Amniotic epithelial cell (primary cell): ENCODE measurements at regions not wholly inside any gene's neighbourhood (a gene's known extent, or its start where the extent isn't known, plus 50 kb on each side); places are given as distances from the start of the nearest gene placed in this dataset.
A peak's percentile ranks its signal among the peaks of the same experiment; 100 is the strongest.
"Not testable (repeated sequence)": the region's sequence is repeated elsewhere in the genome, so short reads cannot be mapped to it uniquely, and the experiment has no call there.

Experiments used
- DNase-seq: peaks from one replicate; pipeline ENCODE4 v3.0.0-alpha.2; 2010; ENCODE audit warnings: low read depth

DNA sequence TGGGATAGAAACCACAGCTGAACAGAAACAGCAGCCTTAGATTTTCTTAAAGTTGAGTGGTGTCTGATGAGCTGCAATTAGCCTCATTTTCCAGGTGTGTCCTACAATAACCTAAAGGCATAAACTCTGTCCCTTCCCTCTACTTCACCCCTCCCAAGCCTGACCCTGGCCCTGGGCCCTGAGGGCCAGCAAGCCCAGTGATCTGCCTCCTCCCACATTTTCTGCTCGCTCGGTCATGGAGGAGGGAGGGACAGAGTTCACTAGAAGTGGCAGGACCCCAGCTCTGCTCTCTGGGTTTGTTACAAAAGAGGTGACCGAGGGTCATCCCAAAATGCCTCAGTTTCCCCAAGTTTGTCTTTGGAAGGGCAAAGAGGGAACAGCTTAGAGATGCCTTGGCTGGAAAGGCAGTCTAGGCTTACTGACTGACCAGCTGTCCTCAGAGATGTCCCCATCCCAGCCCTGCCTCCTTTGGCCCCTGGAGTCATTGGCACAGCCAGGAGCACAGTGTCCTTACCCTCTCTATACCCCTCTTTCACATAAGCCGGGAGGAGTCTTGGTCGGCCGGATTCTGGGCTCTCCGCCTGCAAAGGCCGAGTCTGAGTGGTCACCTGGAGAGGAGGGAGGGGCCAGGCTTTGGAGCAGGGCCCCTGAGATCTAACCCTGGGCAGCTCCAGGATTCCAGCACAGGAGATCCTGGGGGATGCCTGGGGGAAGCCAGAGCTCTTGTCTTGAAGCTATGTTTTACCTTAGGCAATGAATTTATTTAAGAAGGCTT, 172.7 kb downstream of the PTPRU start:
- DNase-seq, result no peak

DNA sequence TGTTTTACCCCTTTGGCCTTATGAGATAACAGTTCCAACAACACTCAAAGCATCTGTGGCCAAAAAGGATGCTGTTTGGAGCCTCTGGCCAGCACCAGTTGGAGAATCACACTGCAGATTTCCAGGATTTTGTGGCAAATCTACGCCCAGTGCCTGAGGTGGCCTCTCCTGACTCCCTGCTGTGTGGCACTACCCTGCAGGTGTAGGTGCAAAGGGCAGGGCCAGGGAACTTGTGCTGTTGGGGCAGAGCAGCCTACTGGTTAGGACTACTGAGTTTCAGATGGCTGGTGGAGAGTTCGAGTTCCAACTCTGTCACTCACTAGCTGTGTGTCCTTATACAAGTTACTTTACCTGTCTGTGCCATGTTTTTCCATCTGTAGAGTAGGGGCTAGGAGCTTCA, 170.5 kb downstream of the PTPRU start:
- DNase-seq, result no peak

DNA sequence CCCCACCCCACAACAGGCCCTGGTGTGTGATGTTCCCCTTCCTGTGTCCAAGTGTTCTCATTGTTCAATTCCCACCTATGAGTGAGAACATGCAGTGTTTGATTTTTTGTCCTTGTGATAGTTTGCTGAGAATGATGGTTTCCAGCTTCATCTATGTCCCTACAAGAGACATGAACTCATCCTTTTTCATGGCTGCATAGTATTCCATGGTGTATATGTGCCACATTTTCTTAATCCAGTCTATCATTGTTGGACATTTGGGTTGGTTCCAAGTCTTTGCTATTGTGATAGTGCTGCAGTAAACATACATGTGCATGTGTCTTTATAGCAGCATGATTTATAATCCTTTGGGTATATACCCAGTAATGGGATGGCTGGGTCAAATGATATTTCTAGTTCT, 163.9 kb downstream of the PTPRU start:
- DNase-seq, result not testable (repeated sequence)

DNA sequence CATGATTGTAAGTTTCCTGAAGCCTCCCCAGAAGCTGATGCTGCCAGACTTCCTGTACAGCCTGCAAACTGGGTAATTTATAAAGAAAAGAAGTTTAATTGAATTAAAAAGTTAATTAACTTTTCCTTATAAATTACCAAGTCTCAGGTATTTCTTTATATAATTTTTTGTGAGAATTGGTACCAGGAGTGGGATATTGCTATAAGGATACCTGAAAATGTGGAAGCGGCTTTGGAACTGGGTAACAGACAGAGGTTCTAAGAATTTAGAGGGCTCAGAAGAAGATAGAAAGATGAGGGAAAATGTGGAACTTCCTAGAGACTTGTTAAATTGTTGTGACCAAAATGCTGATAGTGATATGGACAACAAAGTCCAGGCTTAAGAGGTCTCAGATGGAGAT, 163.1 kb downstream of the PTPRU start:
- no peak for DNase-seq

DNA sequence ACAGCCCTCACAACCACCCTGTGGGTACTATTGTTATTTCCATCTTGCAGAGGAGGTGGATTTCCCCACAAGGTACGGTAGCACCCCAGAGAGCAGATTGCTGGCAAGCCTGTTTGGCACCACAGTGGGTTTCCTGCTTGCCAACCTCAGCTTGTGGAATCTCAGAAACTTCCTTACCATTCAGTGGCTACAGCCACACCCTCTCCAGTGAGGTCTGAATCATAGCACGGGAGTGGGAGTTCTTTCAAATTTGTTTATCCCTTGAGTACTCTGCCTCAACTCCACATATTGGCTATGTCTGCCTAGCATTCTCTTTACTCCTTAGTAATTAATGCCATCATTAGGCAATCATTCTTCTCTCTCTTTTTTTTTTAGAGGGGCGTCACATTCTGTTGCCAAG, 162.1 kb downstream of the PTPRU start:
- DNase-seq, result peak; percentile 24

DNA sequence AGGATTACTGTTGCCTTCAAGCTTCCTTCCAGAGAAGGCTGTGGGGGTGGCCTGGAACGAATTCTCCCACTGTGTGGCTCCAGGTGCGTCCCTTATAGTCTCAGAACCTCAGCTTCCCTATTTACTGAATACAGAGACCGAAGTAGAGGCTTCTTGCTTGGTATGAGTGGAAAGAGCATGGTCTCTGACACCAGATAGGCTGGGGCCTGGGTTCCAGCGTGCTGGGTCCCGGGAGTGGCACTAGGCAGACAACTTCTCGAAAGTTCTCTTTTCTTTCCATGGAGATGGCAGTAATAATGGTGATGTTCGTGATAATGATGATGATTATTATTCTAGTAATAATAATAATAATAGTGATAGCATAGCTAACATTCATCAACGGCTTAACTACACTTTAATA, 161.7 kb downstream of the PTPRU start:
- no peak for DNase-seq

DNA sequence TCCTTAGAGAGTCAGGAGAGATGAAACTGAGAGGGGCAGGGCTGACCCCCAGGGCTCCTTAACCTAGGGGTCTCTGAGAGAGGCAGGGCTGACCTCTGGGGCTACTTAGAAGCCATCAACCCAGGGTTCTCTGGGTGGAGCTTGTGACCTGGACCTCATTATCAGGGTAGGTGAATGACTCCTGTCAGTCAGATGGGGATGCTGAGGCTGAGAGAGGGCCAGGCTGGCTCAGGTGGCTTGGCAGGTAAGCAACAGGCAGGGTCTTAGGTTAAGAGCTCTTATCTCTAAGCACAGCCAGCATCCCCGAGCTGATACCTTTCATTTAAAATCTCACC, 160.9 kb downstream of the PTPRU start:
- DNase-seq, result no peak

DNA sequence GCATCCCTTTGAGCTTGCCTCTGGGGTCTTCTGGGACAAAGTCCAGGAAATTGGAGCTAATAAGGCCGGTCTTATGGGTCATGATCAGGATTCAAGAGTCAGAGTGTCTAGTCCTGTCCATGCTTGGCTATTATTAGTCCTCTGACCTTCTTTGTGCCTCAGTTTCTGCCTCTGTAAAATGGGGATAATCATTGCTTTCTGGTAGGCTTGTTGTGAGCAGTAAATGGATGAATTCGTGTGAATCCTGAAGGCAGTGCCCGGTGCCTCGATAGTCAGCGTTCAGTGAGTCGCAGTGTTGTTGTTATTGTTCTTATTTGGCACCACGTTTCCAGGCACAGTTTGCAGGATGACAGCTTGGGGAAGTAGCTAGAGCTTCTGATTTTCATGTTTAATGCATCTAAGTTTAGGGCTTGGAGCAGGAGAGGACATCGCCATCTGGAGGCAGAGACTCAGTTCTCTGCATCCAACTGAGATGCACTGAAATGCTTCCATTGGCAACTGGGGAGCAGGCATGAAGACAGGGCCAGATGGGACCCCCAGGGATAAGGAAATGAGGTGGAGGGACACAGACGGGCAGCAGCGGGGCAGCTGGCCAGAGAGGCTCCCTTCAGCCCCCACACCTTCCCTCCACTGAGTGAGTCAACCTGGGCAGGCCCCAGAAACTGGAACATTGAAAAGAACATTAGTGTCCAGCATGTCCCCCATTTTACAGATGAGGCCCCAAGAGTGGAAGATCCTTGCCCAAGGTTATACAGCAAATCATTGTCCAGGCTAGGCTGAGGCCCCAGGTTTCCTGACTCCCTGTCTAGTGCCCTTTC, 160.3 kb downstream of the PTPRU start:
- no peak for DNase-seq

DNA sequence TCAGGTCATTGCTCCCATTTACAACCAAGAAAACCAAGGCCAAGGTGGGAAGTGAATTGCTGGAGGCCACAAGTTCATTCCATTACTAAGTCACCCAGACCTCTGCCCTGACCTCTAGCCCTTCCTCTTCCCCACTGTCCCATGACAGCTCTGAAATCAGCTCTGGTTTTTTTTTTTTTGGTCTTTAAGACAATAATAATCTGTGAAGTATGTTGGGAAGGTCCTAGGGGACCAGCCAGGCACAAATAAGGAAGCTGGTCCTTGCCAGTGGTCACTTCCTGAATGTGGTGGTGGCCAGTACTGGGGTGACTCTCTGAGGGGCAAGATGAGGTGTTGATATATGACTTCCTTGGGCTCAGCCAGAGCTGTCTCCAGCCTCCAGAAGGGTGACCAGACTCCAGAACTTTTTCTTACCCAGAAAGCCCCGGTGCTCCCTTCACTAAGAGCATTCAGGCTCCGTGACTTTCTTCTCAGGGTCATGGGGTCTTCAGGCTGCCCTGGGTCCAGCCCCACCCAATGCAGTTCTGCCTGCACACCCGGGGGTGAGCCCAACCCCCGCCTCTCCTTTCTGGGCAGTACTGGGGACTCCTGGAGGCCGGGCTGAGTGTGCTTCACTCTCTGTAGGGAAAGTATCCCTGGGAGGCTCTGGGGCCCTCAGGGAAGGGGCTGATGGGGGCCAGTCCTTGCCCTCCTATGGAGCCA, 159.6 kb downstream of the PTPRU start:
- DNase-seq, result no peak

DNA sequence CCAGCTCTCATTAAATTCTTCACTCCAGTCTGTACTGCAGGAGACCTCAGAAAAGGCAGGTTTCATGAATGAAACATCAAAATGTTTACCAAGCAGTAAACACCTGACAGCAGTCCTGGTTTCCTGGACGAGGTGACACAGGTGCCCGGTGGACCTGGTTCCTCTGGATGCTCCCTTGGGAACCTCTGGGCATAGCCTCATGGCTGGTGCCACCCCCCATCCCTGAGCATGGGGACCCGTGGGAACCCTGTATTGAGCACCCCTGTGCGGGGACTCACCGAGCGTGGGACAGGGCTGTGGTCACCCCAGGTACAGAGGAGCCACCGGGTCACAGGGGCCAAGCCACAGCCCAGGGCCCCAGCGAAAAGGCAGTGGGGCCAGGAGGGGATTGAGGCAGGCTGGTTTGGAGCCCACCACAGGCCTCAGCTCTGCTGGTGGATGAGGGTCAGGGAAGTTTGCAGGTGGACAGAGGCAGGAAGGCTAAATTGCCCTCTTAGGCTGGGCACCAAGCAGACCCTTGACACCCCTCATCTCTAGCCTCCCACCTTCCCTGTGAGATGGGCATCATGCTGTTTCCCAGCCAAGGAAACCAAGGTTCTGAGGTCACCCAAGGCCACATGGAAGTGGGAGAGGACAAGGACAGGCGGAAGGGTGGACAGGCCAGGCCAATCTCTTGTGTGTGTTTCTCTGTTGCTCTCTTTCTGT, 158.4 kb downstream of the PTPRU start:
- DNase-seq, result no peak

DNA sequence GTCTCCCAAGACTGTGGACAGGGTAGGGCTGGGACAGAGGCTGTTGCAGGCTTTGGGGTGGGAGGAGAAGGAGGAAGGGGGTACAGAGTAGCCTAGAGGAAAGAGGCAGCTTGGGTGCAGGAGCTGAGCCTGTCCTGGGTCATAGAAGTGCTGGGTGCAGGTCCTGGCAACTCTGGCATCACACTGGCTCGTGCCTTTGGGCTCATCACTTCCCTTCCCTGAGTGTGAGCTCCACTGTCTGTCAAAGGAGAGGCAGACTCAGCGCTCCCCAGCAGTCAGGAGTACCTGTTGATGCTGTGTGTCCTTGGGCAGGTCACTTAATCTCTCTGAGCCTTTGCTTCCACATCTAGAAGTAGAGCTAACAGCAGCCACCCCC, 157.1 kb downstream of the PTPRU start:
- DNase-seq, result no peak

DNA sequence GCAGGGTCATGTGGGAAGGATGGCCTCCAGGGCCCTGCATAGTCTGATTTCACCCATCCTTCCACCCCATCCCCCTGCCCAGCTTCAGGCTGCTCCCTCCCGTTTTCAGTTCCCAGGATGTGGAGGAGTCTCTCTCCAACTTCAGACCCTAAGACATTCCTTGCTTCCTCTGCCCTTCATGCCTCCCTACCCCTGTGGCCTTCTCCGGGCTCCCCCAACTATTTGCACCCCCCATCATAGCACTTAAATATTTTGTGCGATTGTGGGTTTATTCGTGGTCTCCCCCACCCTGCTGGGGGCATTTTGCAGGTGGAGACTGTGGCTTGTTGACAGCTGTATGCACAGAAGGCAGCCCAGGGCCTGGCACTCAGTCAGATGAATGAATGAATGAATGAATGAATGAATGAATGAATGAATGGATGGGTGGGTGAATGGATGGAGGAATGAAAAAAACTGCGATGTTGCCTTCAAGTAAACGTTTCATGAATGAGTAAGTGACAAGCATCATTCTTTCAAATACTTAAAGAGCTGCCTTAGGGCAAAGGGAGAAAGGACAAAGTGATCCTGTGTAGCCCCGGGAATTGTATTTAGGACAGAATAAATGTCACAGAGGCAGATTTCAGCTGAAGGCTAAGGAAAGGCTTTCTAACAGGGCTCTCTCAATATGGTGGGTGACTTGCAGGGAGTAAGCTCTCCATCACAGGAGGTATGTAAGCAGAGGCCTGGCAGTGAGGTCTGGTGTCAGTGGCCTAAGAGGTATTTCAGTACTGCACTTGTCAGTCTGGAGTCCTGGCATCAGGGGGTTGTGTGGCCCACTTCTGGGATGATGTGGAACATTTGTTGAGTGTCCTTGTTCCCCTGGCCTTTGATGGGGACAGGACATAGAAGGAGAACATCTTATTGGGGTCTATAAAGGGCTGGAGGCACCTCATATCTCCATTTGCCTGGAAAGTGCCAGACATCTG, 156.4 kb downstream of the PTPRU start:
- no peak for DNase-seq

DNA sequence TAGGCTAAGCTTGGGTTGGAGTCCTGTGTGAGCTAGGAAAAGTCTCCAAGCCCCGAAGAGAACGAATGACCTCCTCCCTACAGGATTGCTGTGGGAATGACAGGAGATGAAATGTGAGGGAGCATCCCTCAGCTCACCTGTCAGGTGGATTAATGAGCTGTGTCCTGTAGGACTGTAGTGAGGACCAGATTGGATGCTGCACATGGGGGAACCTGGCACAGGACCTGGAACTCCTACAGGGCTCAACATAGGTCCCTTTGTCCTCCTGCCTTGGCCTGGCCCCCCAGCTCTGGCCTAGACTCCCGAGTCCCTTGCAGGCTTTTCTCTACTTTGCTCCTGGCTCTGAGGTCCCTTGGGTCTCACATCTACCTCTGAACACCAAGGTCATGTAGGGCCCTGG, 155.7 kb downstream of the PTPRU start:
- no peak for DNase-seq

DNA sequence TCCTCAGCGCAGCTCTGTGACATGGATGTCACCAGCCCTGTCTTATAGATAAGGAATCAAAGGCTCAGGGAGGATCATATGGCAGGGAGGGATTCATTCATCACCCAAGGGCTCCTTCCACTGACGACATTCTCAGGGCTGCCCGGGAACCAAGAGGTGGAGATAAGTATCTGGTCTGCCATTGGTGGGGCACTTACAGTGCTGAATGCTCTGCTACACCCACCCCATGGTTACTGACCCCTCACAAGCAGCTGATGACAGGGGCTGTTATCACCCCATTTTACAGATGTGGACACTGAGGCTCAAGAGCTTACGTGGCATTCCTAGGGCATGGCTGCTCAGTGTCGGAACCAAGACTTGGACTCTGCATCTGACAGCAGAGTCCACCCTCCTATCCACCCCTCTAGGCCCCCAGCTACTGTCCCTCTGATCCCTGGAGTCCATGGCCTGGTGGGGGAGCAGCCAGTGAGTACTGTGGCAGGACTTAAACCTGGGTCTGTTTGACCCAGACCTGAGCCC, 155.1 kb downstream of the PTPRU start:
- DNase-seq, result no peak

DNA sequence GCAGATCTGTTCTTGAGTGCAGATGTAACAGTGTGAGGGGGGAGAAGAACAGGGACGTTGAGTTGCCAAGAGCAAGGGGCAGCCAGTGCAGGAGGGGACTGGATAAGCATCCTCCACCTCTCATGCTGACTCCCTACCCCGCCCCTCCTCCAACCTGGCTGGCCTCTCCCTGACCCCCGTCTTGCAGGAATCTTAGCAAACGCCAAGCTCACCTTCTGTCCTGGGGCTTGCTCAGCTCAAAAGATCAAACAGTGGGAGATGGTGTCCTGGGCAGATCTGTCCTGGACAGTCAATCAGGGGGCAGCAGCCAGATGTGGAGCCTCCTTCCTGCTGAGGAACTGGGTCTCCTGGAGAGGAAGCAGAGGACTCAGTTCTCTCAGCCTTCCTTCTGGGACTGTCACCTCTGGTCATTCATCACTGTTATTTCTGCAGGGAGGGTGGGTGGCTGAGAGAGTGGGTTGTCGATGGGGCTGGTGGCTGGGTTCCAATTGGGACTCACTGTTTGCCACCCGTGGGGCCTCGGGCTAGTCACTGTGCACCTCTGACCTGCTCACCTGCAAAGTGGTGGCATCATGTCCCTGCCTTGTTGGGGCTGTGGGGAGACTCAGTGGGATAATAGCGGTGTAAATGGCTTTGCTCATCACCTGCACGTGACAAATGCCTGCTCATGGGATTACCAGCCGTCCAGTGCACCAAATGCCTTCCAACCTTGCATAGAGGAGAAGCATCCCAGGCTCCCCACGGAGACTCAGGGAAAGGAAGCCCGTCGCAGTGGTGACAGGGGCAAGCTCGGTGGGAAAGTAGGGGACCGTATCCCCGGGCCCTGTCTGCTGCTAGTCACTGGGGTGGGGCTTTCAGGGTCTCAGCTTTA, 154.4 kb downstream of the PTPRU start:
- DNase-seq, result no peak

DNA sequence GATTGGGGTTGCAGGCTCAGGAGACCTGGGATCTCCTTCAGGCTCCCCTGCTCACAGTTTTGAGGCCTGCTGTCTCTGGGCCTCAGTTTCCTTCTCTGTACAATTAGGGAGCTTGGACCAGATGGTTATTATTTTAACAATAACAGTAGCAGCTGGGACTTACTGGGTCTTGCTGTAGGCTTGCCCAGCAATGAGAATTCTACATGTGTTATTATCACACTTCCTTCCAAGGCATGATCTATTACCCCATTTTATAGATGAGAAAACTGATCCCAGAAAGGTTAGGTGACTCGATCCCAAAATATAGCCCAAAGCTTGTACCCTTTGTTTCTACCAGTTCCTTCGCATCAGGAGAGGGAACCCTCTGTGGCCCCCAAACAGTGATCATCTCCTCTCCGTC, 153.8 kb downstream of the PTPRU start:
- no peak for DNase-seq

DNA sequence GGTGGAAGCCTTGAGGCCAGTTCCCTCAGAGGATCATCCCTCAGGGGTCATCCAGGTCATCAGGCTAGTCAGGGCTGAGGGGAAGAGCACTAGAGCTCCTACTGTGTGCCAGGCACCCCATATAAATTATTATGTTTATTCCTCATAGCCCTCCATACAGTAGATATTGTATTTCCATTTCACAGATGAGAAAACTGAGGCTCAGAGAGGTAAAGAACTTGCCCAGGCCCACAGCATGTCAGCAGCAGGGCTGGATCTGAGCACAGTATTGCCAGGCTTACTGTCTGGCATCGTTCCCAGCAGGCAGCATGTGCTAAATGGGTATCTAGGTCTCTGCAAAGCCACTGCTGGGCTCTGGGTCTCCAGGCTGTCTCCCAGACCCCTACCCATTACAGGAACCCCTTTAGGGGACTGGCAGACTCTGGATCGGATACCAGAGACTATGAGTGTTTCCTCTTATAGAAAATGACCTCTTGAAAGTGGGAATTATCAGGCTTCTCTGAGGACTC, 153.3 kb downstream of the PTPRU start:
- no peak for DNase-seq

DNA sequence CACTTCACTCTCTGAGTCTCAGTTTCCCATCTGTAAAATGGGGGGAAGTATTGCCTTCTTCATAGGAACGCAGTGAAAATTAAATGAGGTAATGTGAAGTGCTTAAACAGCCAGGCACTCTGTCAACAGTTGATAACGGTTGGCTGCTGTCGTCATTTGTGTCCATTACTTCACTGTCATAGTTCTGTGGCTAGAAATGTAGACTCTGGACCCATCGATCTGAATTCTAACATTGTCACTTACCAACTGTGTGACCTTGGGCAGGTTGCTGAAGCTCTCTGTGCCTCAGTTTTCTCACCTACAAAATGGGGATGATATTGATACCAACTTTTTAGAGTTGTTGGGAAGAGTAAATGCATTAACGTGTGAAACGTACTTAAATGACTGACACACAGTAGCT, 152.6 kb downstream of the PTPRU start:
- DNase-seq, result no peak

DNA sequence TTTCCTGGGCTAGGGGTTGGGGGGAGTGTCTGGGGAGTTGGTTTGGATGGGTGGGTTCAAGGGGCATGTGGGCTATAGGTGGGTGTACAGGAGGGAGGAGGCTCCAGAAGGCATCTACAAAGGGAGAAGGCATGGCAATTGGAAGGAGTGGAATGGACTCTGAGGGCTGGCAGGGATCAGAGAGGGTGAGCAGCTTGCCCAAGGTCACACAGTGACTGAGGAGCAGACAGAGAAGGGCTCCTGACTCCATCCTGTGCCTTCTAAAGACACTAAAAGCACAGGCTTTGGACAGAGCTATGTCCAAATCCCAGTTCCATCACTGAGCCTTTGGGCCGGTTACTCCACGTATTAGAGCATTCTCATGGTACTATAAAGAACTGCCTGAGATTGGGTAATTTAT, 151.8 kb downstream of the PTPRU start:
- no peak for DNase-seq

DNA sequence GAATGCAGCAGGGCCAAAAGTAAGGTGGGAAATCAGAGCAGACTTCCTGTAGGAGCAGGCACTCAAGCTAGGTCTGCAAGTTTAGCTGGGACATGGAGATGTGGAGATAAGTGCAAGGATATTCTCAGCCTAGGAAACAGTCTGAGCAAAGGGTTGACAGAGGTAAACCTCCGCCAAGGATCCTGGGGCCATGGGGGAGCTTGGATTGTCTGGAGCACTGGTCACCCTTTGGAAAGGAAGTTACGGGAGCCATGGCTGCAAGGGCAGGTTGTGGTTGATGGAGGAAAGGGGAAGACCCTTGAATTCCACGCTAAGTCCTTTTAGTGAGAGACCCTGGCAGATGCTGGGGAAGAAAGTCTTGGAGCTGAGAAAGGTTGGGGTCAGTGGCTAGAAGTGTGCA, 150.9 kb downstream of the PTPRU start:
- no peak for DNase-seq
